WTC11 (cell line): ENCODE measurements at regions not wholly inside any gene's neighbourhood (a gene's known extent, or its start where the extent isn't known, plus 50 kb on each side); places are given as distances from the start of the nearest gene placed in this dataset.

Experiments
- ATAC-seq: fragments of 200-7000 bp; cut with Tn5 transposase; 2 replicates; pipeline ENCODE4 v1.10.0; 2021; ENCODE audit warnings: mild to moderate bottlenecking, moderate library complexity
- CTCF ChIA-PET: fragments of 300-600 bp; sonication (Branson Sonifier 250); formaldehyde crosslinking; loops from one replicate; lab custom pipeline; 2021; ENCODE audit warnings: antibody characterized with exemption; lab: Charles Lee
- POLR2A ChIA-PET: fragments of 350-600 bp; sonication (Branson Sonifier 250); formaldehyde crosslinking; loops from one replicate; lab custom pipeline; 2021; ENCODE audit warnings: antibody characterized with exemption; lab: Charles Lee
- DNase-seq: peaks from one replicate; pipeline ENCODE4 v3.0.0; 2021; ENCODE audit warnings: low spot score
- H3K27ac Mint-ChIP-seq: 2 replicates; pipeline ENCODE4 v1.8.0; 2021; ENCODE audit warnings: mixed read lengths
- H3K27me3 Mint-ChIP-seq: 2 replicates; pipeline ENCODE4 v1.8.0; 2021; ENCODE audit warnings: low read depth, mild to moderate bottlenecking, moderate library complexity, mixed read lengths
- H3K36me3 Mint-ChIP-seq: 2 replicates; pipeline ENCODE4 v1.8.0; 2021; ENCODE audit warnings: mixed read lengths
- H3K4me1 Mint-ChIP-seq: 2 replicates; pipeline ENCODE4 v1.8.0; 2022; ENCODE audit warnings: mixed read lengths
- H3K4me3 Mint-ChIP-seq: 2 replicates; pipeline ENCODE4 v1.8.0; 2021; ENCODE audit warnings: mild to moderate bottlenecking, moderate library complexity, mixed read lengths
- H3K9me3 Mint-ChIP-seq: 2 replicates; pipeline ENCODE4 v1.8.0; 2021; ENCODE audit warnings: mixed read lengths
- ATF1 ChIP-seq: sonication (generic); formaldehyde crosslinking; IDR thresholded peaks from 2 replicates; pipeline ENCODE4 v1.8.1; 2023; ENCODE audit warnings: mild to moderate bottlenecking, moderate library complexity, missing genetic modification reagents
- CREB1 ChIP-seq: sonication (generic); formaldehyde crosslinking; IDR thresholded peaks from 2 replicates; pipeline ENCODE4 v1.8.0; 2023; ENCODE audit warnings: mild to moderate bottlenecking, missing genetic modification reagents
- ESRRA ChIP-seq: sonication (generic); formaldehyde crosslinking; IDR thresholded peaks from 2 replicates; pipeline ENCODE4 v1.8.1; 2022; ENCODE audit warnings: mild to moderate bottlenecking, missing genetic modification reagents, borderline replicate concordance
- ETV6 ChIP-seq: sonication (generic); formaldehyde crosslinking; IDR thresholded peaks from 2 replicates; pipeline ENCODE4 v1.8.1; 2022; ENCODE audit warnings: mild to moderate bottlenecking, missing genetic modification reagents
- FOXK1 ChIP-seq: sonication (generic); formaldehyde crosslinking; IDR thresholded peaks from 2 replicates; pipeline ENCODE4 v1.8.0; 2022; ENCODE audit warnings: mild to moderate bottlenecking, moderate library complexity, missing genetic modification reagents
- GABPB1 ChIP-seq: sonication (generic); formaldehyde crosslinking; IDR thresholded peaks from 2 replicates; pipeline ENCODE4 v1.8.1; 2023; ENCODE audit warnings: mild to moderate bottlenecking, missing genetic modification reagents
- GTF2I ChIP-seq: fragments of 250-450 bp; sonication (Bioruptor Pico); conservative IDR thresholded peaks from 2 replicates; pipeline ENCODE4 v1.4.0; 2021; ENCODE audit warnings: mild to moderate bottlenecking
- MYBL2 ChIP-seq: sonication (generic); formaldehyde crosslinking; IDR thresholded peaks from 2 replicates; pipeline ENCODE4 v1.8.1; 2023; ENCODE audit warnings: mild to moderate bottlenecking, moderate library complexity, missing genetic modification reagents
- NFATC4 ChIP-seq: fragments of 250-450 bp; sonication (Bioruptor Pico); IDR thresholded peaks from 2 replicates; pipeline ENCODE4 v1.9.0; 2021; ENCODE audit warnings: mild to moderate bottlenecking
- RORB ChIP-seq: fragments of 250-450 bp; sonication (Bioruptor Pico); IDR thresholded peaks from 2 replicates; pipeline ENCODE4 v1.9.0; 2021; ENCODE audit warnings: mild to moderate bottlenecking
- SP1 ChIP-seq: sonication (generic); formaldehyde crosslinking; conservative IDR thresholded peaks from 2 replicates; pipeline ENCODE4 v1.8.1; 2022; ENCODE audit warnings: missing genetic modification reagents
- TCF7 ChIP-seq: sonication (generic); formaldehyde crosslinking; IDR thresholded peaks from 2 replicates; pipeline ENCODE4 v1.8.0; 2022; ENCODE audit warnings: mild to moderate bottlenecking, low read depth, missing genetic modification reagents, moderate library complexity
- ZNF232 ChIP-seq: sonication (generic); formaldehyde crosslinking; IDR thresholded peaks from 2 replicates; pipeline ENCODE4 v1.8.0; 2022; ENCODE audit warnings: mild to moderate bottlenecking, missing genetic modification reagents
- ZNF317 ChIP-seq: sonication (generic); formaldehyde crosslinking; IDR thresholded peaks from 2 replicates; pipeline ENCODE4 v1.8.1; 2023; ENCODE audit warnings: low read depth, mild to moderate bottlenecking, moderate library complexity, missing genetic modification reagents, borderline replicate concordance
- ZNF671 ChIP-seq: fragments of 250-450 bp; sonication (Bioruptor Pico); IDR thresholded peaks from 2 replicates; pipeline ENCODE4 v1.8.0; 2021; ENCODE audit warnings: mild to moderate bottlenecking
- TF ChIP-seq, protein P1 (sequence below): sonication (generic); formaldehyde crosslinking; conservative IDR thresholded peaks from 2 replicates; pipeline ENCODE4 v1.8.1; 2022; ENCODE audit warnings: mild to moderate bottlenecking, missing genetic modification reagents
- TF ChIP-seq, protein P2 (sequence below): sonication (generic); formaldehyde crosslinking; IDR thresholded peaks from 2 replicates; pipeline ENCODE4 v1.8.1; 2022; ENCODE audit warnings: mild to moderate bottlenecking, missing genetic modification reagents, moderate library complexity, borderline replicate concordance
- TF ChIP-seq, protein P3 (sequence below): sonication (generic); formaldehyde crosslinking; IDR thresholded peaks from 2 replicates; pipeline ENCODE4 v1.8.1; 2023; ENCODE audit warnings: mild to moderate bottlenecking, missing genetic modification reagents, moderate library complexity
- TF ChIP-seq, protein P4 (sequence below): sonication (generic); formaldehyde crosslinking; IDR thresholded peaks from 2 replicates; pipeline ENCODE4 v1.8.1; 2022; ENCODE audit warnings: low read depth, missing genetic modification reagents, borderline replicate concordance
- TF ChIP-seq, protein P5 (sequence below): fragments of 250-450 bp; sonication (Bioruptor Pico); IDR thresholded peaks from 2 replicates; pipeline ENCODE4 v1.9.0; 2021; ENCODE audit warnings: mild to moderate bottlenecking
- TF ChIP-seq, protein P6 (sequence below): fragments of 250-450 bp; sonication (Bioruptor Pico); IDR thresholded peaks from 2 replicates; pipeline ENCODE4 v2.1.2; 2022; ENCODE audit warnings: mild to moderate bottlenecking, moderate library complexity

DNA sequence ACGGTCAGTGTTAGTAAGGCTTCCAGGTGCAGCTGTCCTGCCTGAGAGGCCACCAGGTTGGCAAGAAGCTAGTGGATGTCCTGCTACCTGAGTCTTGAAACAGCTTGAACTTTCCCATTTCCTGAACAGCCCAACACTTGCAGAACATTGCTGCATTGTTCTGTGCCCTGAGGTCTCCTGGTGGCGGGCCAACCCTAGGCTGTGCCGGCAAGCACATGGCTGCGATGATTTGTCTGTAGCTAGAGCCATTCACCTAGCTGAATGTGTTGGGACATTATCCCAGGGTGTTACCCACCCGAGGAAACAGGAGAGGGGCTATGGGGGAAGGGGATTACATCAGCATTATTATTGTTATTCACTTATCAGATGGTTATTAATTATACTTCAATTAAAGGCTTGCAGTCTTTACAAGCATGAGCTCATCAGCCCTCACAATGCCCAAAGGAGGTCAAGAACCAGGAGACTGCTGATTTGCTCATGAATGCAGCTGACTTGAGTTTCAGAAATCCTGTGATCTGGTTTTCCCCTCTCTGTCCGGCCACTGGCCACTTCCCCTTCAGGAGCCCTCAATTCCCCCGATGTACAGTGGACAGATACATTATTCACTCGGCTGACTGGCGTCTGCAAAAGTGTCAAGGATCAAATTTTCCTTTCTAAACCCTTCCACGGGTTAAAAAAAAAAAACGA, 187.6 kb upstream of the TSC22D1 start:
- Mint-ChIP-seq H3K27ac (no peak overlapping the region), H3K9me3 (no peaks in the 10 kb centered on the region), H3K36me3 (no peaks in the 10 kb centered on the region), H3K4me3 (no peak overlapping the region), H3K4me1 (peaks cover 33% of the 10 kb centered on the region), H3K27me3 (no peaks in the 10 kb centered on the region)
- ChIA-PET POLR2A (no interaction called here), CTCF (interaction anchor here (0.6 to 1.6 kb wide), 5 partner anchors 12 to 315 kb away, joined by 3 read pairs; no protein-coding TSS in a partner anchor)
- DNase-seq (no peak), ATAC-seq (no peak; the same call in 1 of the 2 replicates)
- TF ChIP-seq ATF1 (CRISPR knock-in tag) (no peak), SP1 (no peak), MYBL2 (CRISPR knock-in tag) (no peak), CREB1 (no peak), ZNF671 (CRISPR knock-in tag) (no peak), FOXK1 (CRISPR knock-in tag) (no peak), ESRRA (CRISPR knock-in tag) (no peak), GABPB1 (CRISPR knock-in tag) (no peak), GTF2I (no peak), ETV6 (CRISPR knock-in tag) (no peak), ZNF317 (CRISPR knock-in tag) (no peak), NFATC4 (CRISPR knock-in tag) (no peak)
- TF ChIP-seq, protein P1, sequence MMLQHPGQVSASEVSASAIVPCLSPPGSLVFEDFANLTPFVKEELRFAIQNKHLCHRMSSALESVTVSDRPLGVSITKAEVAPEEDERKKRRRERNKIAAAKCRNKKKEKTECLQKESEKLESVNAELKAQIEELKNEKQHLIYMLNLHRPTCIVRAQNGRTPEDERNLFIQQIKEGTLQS (CRISPR knock-in tag) = no peak
- TF ChIP-seq, protein P2, sequence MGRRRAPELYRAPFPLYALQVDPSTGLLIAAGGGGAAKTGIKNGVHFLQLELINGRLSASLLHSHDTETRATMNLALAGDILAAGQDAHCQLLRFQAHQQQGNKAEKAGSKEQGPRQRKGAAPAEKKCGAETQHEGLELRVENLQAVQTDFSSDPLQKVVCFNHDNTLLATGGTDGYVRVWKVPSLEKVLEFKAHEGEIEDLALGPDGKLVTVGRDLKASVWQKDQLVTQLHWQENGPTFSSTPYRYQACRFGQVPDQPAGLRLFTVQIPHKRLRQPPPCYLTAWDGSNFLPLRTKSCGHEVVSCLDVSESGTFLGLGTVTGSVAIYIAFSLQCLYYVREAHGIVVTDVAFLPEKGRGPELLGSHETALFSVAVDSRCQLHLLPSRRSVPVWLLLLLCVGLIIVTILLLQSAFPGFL = no peak
- TF ChIP-seq, protein P3, sequence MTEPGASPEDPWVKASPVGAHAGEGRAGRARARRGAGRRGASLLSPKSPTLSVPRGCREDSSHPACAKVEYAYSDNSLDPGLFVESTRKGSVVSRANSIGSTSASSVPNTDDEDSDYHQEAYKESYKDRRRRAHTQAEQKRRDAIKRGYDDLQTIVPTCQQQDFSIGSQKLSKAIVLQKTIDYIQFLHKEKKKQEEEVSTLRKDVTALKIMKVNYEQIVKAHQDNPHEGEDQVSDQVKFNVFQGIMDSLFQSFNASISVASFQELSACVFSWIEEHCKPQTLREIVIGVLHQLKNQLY (CRISPR knock-in tag) = no peak
- TF ChIP-seq, protein P4, sequence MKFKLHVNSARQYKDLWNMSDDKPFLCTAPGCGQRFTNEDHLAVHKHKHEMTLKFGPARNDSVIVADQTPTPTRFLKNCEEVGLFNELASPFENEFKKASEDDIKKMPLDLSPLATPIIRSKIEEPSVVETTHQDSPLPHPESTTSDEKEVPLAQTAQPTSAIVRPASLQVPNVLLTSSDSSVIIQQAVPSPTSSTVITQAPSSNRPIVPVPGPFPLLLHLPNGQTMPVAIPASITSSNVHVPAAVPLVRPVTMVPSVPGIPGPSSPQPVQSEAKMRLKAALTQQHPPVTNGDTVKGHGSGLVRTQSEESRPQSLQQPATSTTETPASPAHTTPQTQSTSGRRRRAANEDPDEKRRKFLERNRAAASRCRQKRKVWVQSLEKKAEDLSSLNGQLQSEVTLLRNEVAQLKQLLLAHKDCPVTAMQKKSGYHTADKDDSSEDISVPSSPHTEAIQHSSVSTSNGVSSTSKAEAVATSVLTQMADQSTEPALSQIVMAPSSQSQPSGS = no peak

DNA sequence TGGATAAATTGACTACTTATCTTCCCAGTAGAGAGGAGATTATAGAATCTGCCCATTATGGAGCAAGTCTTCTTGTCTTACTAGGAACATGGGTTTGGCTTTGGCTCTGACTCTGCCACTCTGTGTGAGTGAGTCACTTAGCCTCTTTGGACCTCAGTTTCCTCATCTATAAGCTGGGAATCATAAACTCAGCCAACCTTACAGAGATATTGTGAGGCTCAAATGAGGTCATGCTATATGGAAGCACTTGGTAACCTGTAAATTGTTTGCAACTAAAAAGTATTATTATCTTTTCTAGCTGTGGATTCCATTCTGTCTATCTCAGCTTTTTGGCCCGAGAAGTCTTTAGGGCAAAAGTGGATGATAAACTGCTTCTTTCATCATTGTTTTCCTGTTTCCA, 186.8 kb upstream of the TSC22D1 start:
- no peaks in the 10 kb centered on the region for H3K36me3 Mint-ChIP-seq
- TF ChIP-seq, protein P3 (CRISPR knock-in tag) = no peak
- TF ChIP-seq, protein P5, sequence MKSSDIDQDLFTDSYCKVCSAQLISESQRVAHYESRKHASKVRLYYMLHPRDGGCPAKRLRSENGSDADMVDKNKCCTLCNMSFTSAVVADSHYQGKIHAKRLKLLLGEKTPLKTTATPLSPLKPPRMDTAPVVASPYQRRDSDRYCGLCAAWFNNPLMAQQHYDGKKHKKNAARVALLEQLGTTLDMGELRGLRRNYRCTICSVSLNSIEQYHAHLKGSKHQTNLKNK = no peak
- TF ChIP-seq, protein P6, sequence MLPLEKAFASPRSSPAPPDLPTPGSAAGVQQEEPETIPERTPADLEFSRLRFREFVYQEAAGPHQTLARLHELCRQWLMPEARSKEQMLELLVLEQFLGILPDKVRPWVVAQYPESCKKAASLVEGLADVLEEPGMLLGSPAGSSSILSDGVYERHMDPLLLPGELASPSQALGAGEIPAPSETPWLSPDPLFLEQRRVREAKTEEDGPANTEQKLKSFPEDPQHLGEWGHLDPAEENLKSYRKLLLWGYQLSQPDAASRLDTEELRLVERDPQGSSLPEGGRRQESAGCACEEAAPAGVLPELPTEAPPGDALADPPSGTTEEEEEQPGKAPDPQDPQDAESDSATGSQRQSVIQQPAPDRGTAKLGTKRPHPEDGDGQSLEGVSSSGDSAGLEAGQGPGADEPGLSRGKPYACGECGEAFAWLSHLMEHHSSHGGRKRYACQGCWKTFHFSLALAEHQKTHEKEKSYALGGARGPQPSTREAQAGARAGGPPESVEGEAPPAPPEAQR (CRISPR knock-in tag) = no peak
- TF ChIP-seq ZNF232 (CRISPR knock-in tag) = no peak
- no peak for TF ChIP-seq RORB
- TF ChIP-seq TCF7 (CRISPR knock-in tag) = no peak
- TF ChIP-seq MYBL2 (CRISPR knock-in tag) = no peak
- no peak for TF ChIP-seq ZNF671 (CRISPR knock-in tag)
- TF ChIP-seq, all 79 proteins: peak for 0
- H3K4me1 Mint-ChIP-seq = peaks cover 28% of the 10 kb centered on the region
- ChIA-PET CTCF (interaction anchor here (1.3 kb wide), 1 partner anchor 280 kb away, joined by 3 read pairs; no protein-coding TSS in a partner anchor), POLR2A (no interaction called here)
- no peaks in the 10 kb centered on the region for H3K27me3 Mint-ChIP-seq
- no peak overlapping the region for H3K27ac Mint-ChIP-seq
- no peaks in the 10 kb centered on the region for H3K9me3 Mint-ChIP-seq
- H3K4me3 Mint-ChIP-seq = no peak overlapping the region
- DNase-seq (no peak), ATAC-seq (no peak)
